Tibial nerve (tissue), 3 donors: ENCODE measurements at regions not wholly inside any gene's neighbourhood (a gene's known extent, or its start where the extent isn't known, plus 50 kb on each side); places are given as distances from the start of the nearest gene placed in this dataset.

Experiments
- CTCF ChIP-seq, 5 experiments: fragments of 200-600 bp in 3 of 5; fragments of 450-650 bp in 2 of 5; sonication (generic) in 3 of 5; IDR thresholded peaks; one replicate each; pipeline ENCODE4 v1.5.1; 2016 to 2019; ENCODE audit warnings: antibody characterized with exemption in 5 of 5, mild to moderate bottlenecking in 3 of 5, moderate library complexity in 2 of 5
- POLR2A ChIP-seq, 2 donors: fragments of 450-650 bp; IDR thresholded peaks; one replicate each; pipeline ENCODE4 v1.6.1; 2017; ENCODE audit warnings: antibody characterized with exemption in 2 of 2, mild to moderate bottlenecking in 2 of 2, moderate library complexity in 2 of 2

- TF ChIP-seq CTCF (IDR thresholded peaks at IDR 0.05) = no peak
- no peak for TF ChIP-seq POLR2A (IDR thresholded peaks at IDR 0.05)
Observed at GRCh38 chr9:102875687-102876086, 119.4 kb upstream of the CYLC2 start.
